NCI-H1436 (cell line): ENCODE measurements at regions not wholly inside any gene's neighbourhood (a gene's known extent, or its start where the extent isn't known, plus 50 kb on each side); places are given as distances from the start of the nearest gene placed in this dataset.

ENCODE experiments used
- DNase-seq: peaks from one replicate; lab custom pipeline; 2025; lab: John Stamatoyannopoulos, UW

DNA sequence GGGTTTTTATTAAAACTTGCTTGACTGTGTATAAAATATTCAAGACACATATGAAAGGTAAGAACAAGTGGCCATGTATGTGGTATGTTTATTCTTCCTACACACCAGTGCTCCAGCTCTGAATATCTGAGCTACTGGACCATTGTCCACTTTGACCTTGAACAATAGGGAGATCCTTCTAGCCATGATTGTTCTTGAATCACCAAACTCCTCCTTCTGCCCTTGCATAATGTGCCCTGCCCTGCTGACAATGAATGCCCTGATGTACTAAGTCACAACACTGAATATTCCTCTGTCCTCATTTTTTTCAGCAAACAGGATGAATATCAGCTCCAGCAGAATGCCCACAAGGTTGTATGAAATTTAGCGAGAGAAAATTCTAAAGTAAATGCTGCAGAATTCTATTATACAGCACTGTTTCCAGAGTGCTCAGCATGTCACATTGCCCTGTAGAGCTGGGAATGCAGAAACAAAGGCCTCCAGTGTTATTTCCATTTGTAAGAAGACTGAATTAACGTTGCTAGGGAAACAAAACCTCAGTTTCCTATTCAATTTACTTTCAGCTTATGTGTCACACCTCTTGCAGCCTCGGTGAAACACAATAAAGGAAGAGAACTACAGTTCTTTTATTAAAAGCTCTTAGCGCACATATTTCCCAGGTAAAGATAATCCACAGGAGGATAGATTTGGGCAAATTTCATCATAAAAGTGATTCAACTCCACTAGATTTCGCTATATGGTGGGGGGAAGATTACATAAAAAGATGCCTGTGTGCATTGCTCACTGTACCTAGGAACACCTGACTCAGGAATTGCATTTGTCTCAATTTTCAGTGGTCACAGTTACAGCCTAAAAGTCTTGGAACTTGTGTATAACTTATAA is 187.4 kb upstream of the ATP1B1 start:
- DNase-seq: no peak

DNA sequence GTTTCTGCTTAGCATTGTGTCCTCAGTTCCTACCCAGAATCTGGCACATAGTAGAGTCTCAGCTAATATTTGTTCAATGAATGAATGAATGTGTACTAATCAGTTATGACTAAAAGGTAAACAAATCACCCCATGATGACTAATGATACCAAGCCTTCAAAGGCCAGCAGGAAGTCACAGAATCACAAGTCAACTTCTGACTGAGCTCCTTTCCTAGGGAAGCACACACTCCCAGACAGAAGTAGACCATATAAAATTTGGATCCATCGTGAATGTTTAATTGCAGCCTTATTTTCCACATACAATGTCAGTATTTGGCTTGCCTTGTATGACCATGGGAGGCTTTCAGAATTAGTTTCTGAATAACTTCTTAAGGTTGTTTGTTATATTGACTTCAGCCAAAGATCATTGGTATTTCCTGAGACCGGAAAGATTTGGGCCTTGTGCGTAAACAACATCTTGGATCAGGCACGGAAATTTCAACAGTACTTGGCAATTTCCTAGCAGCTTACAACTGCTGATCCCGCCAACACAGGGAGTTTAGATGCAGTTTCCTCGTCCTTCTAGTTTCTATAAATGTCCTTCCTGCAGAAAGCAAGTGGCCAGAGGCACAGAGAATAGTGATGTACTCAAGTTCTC is 185.9 kb upstream of the ATP1B1 start:
- no peak for DNase-seq

DNA sequence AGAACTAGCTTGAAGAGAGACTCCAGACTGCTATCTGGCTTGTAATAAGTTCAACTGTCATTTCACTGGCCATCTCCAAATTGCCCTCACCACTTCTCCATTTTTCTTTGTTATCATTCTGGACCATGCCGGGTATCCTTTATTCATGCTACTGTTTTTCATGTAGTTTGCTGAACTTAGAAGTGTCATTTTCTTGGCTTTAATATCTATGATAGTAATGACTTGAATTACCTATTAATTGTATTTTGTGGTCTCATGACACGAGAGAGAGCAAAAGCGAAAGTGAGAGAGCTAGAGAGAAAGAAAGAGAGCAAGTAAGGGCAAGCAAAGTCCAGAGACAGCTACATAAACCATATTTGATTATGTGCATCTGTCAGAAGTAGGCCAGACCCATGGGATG is 184.9 kb upstream of the ATP1B1 start:
- no peak for DNase-seq

DNA sequence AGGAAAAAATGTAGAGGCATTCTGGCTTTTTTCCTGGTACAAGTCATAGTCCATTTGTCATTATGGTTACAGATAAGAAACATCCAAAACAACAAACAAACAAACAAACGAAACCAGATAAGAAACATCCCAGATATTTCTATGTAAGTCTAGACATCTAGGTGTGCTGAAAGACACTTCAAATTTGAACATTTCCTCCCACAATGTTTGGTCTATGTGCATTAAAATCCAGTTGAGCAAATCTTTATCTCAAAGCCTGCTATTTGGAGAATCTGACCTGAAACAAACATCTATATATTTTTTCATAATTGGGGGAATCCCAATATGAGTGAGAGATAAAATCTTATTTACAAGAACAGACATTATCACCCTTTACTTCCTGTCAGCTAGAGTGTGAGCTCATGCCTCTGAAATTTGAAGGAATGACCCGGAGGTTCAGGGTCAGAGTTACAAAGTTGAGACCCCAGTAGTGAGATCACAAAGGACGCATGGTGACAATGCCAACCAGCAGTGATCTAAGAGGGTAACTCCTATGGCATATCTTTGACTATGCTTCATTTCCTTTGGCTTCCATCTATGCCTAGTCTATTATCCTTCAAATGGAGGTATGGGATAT is 182.9 kb upstream of the ATP1B1 start:
- no peak for DNase-seq

DNA sequence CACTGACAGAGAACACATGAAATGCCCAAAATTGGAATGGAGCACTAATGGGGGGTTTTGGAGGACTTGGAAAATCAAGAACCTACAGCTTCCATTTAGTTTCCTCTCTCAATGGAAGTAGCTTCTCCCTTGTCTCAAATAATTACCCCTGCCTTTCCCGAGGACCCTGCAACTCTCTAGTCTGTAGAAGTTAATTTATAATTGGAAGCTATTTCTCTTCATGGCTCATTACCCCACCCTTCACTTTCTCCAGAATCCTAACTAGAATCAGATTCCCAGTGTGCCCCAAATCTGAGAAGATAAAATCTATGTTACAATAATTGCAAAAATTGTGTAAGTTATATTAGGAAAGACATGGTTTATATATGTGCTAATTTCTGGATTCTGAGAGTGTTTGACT is 181.5 kb upstream of the ATP1B1 start:
- DNase-seq: no peak

DNA sequence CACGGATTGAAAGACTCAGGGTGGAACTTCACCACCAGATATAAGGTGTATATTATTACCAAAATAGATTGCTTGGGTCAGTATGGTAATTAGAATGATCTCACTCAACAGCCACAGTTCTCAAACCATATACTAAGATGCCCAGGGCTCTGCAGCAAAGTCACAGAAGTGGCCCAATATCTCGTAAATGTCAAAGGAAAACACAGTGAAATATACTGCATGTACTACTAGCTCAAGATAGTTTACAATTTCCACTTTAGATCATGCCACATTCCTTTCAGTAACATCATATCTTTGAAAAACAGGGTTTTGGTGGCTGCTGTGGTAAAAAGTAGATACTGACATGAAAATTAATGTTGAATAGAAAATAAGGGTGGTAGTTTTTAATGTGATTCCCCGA is 180.3 kb upstream of the ATP1B1 start:
- no peak for DNase-seq

DNA sequence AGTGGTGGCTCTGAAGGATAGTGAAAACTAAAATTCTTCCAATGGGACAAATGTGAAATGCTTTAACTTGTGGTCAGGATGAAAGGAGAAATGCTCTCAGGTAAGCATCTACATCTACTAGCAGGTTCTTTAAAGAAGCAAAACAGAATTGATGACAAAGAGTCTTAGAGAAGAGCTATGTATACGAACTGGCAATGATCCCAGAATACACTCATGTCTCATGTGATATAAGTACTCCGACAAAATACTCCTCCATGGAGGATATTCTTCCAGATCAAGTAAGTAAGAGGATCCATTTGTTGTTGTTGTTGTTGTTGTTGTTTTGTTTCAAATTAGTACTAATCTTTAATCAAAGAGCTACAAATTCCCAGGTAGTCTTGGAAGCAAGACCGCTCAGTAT is 174.0 kb upstream of the ATP1B1 start:
- DNase-seq: no peak

DNA sequence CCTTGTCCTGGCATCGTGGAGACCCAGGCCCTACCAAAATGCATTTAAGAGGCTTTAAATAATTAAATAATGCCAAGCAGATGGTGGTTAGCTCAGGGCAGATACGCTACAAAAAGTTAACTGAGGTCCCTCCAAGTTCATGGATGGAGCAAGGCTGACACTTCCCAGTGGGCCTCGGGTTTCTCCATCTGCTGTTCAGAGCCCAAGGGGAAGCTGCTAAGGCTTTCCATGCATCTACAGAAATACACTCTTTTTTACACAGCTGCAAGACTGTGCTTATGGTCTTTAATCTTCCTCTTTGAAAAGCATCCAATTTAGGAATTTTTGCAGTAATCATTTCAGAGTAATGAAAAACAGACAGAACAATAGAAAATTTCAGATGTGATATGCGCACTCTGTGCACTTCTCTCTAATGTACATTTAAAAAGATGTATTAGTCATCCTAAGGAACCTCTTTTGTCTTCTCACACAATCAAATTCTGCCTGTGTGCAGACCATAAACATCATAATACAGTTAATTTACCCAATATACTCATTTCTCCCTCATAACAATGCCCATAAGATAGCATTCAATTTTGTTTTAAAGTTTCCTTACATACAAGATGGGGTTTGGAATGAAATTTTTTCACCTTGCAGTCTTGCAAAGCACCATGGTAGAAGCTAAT is 173.2 kb upstream of the ATP1B1 start:
- no peak for DNase-seq

DNA sequence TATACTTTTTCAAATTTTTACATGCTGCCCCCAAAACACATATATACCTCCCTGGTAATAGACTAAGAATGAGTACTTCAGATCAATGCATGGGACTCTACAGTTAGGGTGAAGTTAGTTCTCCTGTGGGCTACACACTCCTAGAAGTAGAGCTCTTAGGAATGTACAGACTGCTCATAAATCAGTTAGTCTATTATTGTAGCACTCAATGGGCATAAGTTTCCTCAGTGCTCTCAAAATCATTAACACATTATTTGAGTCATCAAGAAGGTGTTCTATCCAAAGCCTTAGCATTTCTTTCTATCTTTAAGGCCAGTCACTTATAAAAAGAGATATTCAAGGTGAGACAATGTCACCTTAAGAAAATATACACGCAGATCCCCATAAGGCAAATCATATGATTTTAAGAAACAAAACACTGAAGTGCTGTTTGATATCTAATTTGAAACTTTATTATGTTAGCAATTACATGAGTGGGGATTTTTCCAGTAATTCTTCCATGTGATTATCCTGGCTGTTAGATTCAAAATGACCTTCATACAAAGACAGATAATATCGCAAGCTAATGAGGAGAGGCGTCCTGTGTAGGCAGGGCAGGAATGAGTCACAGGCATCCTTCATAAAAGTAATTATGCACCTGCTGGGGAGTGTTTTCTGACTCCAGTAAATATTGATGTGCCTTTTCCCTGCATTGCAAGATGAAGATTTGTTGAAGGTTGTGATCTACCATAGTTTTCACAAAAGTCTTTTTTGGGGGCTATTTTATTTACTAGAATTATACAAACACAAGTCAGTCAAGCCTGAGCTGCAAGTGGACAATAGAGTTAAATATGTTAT is 167.2 kb upstream of the ATP1B1 start:
- DNase-seq: peak; percentile 6

DNA sequence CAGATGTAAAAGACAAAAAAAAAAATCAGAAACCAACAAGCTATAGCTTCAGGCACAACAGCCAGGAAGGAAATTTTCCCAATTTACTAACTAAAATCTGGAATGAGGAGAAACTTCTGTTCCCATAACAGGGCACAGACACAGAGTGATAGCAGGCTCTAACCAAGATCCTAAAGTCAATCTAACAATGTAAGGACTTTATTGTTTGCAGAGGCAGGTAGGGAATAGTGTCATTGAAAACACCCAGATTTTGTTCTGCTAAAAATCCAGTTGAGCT is 166.6 kb upstream of the ATP1B1 start:
- DNase-seq: no peak

DNA sequence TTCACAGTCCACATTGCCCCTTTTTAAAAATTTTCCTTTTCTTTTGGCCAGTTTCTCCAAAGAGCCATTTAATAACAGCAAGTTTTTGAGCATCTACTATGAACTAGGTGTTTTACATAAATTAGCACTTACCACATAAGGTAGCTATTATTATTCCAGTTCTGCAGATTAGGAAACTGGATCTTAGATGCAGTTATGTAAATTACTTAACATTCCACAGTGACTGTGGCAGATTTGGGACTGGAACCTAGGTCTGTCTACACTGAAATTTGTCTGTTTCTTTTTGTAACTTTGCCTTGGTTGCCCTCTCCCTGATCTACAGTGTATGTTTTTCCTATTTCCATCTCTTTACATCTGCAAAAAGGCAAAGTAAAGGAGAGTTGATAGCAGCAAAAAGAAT is 164.8 kb upstream of the ATP1B1 start:
- DNase-seq: no peak

DNA sequence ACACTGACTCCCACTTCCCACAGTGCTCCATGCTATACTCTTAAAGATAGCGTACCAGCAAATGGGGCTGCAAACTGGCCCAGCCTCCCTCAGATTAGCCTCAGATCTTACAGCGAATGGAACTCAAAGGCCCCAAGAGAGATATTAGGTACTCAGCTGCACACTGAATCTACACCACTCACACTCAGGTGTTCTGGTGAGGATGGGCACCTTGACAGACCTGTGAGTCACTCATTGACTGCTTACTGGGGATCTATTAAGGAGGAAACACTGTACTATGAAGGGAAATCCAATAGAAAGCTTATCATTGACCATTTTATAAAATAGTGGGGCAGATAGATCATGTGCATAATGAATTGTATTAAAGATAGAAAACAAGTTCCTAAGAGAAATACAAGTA is 164.3 kb upstream of the ATP1B1 start:
- DNase-seq: no peak

DNA sequence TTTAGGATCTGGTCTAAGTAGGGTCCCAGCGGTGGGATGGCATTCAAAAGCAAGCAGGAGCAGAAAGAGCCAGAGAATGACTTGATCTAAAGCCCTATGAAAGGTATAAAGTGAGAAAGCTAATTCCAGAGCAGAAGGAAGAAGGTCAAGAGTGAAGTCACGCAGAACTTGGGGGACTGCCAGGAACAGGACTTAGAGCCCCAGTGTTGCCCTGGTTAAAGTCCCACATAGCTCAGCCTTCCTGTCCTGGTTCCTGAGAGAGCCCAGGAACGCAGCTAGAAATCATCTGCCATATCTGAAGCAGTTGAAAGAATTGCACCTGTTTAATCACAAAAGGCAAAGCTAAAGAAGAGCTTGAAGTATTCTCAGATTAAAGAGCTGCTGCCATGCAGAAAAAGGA is 160.6 kb upstream of the ATP1B1 start:
- no peak for DNase-seq

DNA sequence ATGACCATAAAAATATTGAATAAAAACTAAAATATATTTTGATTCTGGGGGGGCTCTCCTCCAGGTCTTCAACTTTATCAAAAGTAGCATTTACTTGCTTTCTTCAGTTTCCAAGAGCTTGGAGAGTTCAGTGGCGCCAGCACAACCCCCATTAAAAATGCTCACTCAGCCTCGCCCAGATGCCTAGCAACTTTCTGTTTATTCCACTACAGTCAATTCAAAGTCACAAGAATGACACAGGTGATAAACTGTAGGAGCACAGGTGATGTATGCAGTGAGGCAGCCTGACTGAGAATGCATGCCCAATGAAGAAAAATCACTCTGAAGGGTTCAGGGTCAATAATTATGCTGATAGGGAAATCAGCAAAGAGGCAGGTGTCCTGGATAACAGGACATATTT is 159.4 kb upstream of the ATP1B1 start:
- no peak for DNase-seq

DNA sequence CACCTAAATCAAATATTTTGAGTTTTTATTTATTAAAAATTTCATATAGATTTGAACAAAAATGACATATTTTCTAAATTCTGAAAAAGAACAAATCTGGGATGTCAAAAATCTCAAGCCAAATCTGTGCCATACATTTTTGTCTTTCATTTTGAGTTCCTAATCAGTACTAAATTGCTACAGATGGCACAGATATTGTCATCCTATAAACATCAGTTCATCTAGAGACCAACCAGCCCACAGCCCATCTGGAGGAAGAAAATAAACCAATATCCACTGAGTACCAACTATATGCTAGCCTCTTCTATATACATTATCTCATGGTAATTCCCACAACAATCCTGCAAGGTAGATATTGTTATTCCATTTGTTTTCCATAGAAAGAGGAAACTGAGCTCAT is 156.8 kb upstream of the ATP1B1 start:
- DNase-seq: no peak

DNA sequence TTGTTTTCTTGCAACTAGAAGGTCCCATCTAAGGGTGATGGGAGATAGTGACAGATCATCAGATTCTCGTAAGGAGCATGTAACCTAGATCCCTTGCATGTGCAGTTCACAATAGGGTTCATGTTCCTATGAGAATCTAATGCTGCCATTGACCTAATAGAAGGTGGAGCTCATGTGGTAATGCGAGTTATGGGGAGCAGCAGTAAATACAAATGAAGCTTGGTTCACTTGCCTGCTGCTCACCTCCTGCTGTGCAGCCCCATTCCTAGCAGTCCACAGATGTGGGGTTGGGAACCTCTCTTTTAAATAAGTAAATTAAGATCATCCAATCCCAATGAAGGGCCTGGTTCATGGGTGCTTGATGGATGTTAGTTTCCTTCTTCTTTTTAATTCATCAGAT is 148.7 kb upstream of the ATP1B1 start:
- DNase-seq: no peak

DNA sequence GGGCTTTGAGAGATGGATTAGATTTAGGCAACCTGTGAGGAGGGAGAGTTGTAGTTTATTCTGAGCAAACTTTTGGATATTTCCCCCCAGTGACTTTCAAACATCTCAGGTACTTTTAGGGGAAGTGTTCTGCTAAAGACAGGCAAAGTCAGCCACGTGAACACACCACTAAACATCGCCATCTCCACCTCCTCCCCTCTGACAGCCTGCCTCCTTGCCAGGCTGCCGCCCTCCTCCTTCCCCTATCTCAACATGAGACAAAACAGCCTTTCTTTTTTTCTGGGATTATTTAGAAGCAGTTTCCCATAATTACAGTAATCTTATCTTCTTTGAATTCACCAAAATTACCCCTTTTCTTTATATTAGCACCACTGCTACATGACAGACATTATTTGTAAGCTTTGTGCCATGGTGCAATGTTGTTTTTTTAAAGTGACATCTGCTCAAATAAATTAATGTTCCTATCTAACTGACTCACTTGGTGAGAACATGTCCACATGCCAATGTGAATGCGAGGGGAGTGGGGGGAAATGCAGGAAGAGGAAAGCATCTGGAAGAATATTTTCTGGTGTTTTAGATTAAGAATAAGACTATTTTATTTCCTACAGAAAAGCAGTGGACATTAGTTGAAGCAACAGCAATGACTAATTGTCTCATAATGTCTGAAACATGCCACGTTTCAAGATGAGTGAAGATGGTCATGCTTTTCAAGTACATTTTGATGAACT is 147.8 kb upstream of the ATP1B1 start:
- no peak for DNase-seq

DNA sequence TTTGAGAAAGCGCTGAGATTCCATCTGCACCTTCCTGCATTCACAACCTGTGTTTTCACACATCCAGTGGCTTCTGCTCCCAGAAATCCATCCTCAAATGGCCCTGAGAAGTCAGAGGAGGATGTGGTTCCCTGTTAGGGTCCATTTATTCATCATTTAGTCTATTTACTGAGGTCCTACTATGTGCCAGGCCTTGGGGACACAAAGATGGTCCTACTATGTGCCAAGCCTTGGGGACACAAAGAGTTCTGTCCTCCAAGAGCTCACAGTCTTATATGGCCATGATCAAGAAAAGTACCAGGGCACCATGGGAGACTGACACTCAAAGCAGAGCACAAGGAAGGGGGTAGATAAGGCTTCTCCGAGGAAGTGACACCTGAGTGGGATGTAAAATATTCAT is 147.1 kb upstream of the ATP1B1 start:
- no peak for DNase-seq

DNA sequence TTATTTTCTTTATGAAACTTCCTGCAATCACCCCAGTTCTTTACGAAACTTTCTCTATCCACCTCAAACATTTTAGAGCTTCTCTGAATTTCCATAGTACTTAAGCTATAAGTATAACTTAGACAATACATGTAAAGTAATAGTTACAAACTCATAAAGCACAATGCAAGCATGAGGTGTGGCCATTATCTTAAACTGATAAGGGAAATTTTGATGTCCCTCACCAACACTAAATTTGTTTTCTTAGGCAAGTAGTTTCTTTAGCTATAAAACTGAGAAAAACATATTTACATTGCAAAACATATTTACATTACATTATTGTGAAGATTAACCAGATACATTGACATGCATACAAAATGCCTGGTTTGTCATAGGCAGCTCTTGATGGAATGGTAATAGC is 146.4 kb upstream of the ATP1B1 start:
- no peak for DNase-seq

DNA sequence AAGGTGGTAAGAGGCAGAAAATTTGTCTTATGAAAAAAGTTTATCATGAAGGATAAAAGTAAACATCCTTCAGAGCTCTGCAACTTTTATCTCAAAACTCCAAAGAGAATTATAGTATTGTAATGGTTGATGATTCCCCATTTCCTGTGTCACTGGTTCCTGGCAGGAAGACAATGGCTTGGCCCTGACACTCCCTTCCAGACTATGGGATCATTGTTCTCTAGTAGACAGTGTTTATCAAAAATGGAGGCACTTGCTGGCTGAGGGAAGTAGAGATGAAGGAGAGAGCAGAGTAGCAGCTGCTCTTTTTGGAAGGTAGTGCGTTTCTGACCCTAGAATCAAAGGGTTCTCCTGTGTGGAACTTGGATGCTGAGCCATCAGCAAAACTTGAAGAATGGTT is 145.9 kb upstream of the ATP1B1 start:
- DNase-seq: no peak

DNA sequence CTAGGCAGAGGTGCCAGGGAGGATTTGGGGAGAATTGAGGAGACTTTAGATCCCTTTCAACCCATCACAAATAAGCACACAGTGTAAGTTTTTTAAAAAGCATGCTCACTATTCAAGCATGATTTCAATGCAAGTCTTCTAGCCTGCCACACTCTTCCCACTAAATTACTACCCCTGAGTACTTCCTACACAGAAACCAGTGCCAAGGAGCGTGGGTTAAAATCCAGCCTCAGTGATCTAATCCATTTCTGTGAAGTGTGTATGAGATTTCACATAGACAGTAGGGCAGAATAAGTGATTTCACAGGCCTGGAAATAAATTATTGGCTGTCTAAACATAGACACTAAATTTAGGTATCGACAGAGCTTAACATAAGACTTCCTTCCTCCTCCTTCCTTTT is 142.9 kb upstream of the ATP1B1 start:
- no peak for DNase-seq

DNA sequence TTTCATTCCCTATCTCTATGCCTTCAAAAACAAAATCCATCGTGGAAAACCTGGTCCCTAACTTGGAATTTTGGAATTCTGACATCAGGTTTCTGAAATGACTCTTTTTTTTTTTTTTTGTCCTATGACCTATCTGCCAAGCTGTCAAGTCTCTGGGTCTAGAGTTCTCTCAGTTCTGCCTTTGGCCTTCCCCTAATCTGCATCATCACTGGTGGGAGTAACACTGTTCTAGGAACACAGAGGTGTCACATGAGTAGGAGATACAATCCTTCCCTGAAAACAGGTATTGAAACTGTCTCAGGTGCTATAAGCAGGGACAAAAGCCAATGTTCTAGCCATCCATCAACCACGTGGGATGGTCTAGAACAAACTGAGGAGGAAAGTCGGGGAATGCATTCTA is 142.0 kb upstream of the ATP1B1 start:
- no peak for DNase-seq
